Kidney tubule cell (primary cell): ENCODE measurements at regions not wholly inside any gene's neighbourhood (a gene's known extent, or its start where the extent isn't known, plus 50 kb on each side); places are given as distances from the start of the nearest gene placed in this dataset.
"Not testable (repeated sequence)": the region's sequence is repeated elsewhere in the genome, so short reads cannot be mapped to it uniquely, and the experiment has no call there.

Experiments
- DNase-seq: peaks from one replicate; pipeline ENCODE4 v3.0.0-alpha.2; 2018; ENCODE audit warnings: low spot score

GRCh38 chr13:61878565-61878964 is 462.9 kb upstream of the PCDH20 start:
- not testable (repeated sequence) for DNase-seq

GRCh38 chr13:61874970-61875579 is 459.4 kb upstream of the PCDH20 start:
- no peak for DNase-seq

GRCh38 chr13:61873717-61874116 is 458.1 kb upstream of the PCDH20 start:
- no peak for DNase-seq

- peak; percentile 2 for DNase-seq
These were observed 441.5 kb upstream of the PCDH20 start for GRCh38 chr13:61857198-61857597.

GRCh38 chr13:61852116-61852619 is 436.5 kb upstream of the PCDH20 start:
- DNase-seq, result no peak

DNA sequence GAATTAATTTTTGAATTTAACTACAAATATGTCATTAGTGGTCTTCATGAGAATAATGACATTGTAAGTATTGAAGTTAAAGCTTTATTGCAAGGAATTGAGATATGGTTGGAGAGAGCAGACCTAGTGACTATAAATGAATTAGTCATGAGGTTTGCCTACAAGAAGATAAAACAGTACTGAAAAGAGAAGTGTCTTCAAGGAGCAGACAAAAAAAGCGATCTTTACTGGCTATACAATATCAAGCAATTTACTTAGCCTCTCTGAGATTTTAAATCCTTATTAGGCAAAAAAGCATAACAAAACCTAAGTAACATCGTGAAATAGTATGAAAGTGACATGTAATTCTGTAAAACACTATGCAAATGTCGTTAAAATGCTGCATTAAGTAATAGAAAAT is 435.1 kb upstream of the PCDH20 start:
- DNase-seq, result no peak

DNA sequence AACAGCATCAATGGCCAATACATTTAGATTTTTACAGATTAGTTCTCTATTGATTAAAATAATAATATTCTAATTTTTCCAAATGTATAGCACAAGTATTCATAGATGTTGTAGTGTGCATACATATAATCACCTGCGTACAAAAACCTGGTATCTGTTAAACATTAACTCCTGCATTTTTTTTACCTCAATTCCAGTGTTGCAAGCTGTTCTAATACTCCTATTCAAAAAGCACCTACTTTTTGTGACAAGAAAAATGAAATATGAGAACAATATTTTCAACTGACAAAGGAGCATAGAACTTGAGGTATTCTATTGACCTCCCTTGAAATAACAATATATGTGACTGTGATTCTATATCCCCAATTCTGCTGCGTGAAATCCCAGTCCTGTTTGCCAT is 422.9 kb upstream of the PCDH20 start:
- DNase-seq, result no peak

DNA sequence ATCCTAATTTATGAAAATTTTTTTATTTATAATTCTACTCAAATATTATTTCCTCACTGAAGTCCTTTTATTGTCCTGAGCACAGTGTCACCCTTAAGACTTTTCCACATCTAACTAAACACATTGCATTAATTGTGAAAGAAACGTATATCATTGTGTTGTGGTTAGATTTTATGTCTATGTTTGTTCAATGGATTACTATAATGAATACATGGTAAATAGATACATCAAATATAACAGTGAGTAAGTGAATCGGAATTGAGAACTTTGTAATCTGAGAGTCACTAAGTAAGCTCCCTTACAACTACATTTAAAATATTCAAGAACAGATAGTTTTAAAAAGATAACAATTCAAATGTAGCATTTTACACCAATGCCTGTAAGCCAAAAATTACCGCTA is 417.6 kb upstream of the PCDH20 start:
- DNase-seq, result no peak

DNA sequence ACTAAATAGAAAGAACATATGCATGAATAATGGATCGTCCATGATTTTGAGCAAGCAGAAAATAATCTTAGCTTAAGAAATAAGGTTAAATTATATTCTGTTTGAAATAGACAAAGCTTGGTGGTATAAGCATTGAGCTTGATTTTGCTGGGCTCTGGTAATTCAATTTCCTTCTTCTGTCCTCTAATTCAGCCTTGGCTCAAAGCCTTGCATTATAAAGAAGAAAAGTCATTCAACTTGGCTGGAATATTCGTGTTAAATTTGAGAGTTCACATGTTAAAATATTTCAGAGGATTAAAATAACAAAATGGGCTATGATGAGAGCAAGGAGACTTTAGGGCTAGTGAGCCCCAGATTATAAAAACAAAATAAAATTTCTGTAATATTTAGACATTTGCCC is 415.4 kb upstream of the PCDH20 start:
- DNase-seq, result no peak

DNA sequence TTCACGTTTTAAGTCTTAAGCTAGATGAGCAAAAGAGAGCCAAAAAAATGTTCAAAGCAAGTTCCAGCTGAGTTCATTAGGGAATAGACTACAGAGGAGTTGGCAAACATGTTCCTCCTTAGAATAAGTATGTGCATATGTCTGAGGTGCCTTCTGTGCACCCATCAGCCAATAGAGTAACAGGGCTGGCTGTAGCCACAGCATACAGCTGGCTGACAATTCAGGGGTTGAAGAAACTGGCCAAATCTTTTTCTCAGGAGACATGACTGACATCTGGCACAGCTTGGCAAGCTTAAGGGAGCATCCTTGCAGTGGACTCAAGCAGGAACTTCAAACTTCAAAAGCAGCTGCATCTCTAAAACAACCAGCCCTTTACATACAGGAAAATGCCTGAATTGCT is 414.8 kb upstream of the PCDH20 start:
- DNase-seq, result no peak

DNA sequence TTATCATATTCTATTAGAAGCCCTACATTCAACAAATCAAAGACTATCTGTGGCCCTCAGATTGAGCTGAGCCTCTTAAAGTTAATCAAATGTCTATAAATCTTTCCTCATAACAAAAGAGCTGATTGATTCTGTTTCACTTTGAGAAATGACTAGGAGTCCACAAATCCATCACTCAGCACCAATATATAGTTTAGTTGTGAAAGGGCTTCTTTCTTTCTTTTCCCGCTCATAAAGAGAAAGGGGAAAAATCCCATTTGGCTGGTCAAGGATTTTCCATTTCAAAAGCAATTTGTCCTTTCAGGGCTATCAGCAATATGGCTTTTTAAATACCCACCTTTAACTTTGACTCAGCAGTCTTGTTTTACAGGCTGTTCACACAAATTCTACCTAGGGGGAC is 408.5 kb upstream of the PCDH20 start:
- no peak for DNase-seq

GRCh38 chr13:61812286-61812685 is 396.6 kb upstream of the PCDH20 start:
- no peak for DNase-seq

- DNase-seq, result no peak
These were observed 394.4 kb upstream of the PCDH20 start for GRCh38 chr13:61810065-61810464.

DNA sequence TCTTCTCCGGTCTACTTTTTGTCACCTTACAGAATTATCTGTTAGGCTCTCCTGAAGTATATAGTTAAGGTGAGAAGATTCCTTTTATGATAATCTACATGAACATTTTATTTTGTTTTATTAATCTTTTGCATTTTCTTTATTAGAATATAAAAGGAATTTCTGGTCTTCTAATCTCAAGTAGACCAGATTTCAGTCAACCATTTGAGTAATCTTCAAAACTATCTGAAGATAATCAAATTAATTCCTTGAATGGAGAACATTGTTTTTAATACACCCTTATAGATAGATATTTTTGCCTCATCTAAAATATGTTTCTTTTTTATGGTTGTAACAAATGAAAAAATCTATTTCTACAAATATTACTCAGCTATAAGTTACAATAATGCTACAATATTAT is 381.7 kb upstream of the PCDH20 start:
- DNase-seq, result no peak

DNA sequence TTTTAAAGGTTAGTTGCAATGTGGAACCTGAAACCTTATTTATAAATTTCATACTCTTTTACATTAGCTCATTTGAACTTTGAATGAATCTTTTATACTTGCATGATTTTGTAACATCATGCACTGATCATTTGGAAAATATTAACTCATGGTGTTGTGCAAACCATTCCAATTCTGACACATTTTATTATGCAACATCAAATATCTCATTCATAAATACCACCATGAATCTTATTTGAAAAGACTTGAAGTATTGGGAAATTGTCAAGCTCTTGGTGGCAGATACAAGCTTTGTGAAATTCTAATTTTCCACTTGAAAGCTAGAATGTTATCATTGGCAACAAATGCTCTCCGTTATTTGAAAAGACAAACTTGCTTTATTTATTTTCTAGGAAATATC is 379.9 kb upstream of the PCDH20 start:
- DNase-seq, result no peak

- DNase-seq, result no peak
These were observed 363.8 kb upstream of the PCDH20 start for GRCh38 chr13:61779456-61779855.

DNA sequence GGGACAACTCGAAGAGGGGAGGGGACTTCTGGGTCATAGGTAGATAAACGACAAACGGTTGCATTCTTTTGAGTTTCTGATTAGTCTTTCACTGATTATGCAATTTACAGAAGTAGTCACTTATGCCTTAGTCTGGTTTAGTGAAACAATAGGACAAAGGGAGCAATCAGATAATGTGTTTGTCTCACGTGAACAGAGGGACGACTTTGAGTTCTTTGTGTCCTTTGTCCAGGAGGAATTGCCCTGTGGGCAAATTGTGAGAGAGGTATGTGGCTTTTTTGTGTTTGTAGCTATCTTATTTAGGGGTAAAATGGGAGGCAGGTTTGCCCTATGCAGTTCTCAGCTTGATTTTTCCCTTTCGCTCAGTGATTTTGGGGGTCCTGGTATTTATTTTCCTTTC is 362.9 kb upstream of the PCDH20 start:
- DNase-seq, result no peak

GRCh38 chr13:61777899-61778298 is 362.2 kb upstream of the PCDH20 start:
- no peak for DNase-seq

DNA sequence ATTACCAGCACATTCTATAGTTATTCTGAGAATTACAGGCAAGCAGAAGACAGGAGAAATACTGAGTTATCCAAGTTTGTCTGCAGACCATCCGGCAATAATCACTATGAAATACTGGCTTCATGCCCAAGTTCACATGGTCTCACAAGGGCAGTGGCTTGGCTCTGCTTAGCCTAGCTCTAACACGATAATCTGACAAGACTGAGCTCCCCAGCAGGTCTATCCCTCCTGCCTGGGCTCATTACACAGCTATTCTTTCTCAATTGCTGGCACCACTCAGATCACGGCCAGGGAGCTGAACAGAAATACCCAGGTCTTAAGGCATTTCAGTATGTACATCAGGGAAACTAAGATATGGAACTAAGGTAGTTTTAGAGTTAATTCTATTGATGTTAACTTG is 361.6 kb upstream of the PCDH20 start:
- no peak for DNase-seq

GRCh38 chr13:61774903-61775302 is 359.3 kb upstream of the PCDH20 start:
- no peak for DNase-seq

DNA sequence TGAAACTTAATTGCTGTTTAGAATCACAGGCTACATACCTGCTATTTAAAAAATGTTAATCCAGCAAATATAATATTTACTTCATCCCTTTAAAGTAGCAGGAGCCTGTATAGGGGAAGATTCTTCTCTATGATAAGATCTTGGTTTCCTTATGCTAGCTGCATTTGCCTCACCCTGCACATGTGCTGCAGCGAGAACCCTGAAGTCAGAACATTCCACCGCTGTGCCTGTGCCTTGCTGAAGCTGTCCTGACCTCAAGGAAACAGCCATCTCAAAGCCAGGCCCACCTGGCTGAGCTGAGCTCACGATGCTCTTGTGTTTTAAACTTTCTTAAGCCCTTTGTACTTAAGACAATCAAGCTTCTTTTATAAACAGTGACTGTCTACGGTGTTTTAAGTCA is 355.0 kb upstream of the PCDH20 start:
- DNase-seq, result no peak

- no peak for DNase-seq
These were observed 352.5 kb upstream of the PCDH20 start for GRCh38 chr13:61768175-61768574.

DNA sequence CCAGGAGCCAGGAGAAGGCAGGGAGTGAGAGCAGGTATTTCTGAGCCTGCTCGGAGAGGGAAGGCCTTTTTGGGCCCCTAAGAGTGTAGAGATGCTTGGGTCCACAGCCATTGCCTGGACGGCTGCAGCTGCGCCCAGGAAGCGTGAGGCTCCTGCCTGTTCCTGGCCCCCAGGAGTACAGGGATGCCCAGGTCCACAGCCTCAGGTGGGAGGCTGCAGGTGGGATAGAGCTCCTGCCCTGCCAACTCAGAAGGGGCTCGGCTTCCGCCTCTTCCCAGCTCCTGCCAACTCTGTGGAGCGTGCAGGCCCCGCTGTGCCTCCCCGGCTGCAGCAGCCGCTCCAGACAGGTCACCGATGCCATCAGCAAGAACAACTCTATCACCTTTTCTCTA is 351.0 kb upstream of the PCDH20 start:
- no peak for DNase-seq

GRCh38 chr13:61765940-61766666 is 350.5 kb upstream of the PCDH20 start:
- DNase-seq, result no peak
